ENCODE measurements at regions not wholly inside any gene's neighbourhood (a gene's known extent, or its start where the extent isn't known, plus 50 kb on each side); places are given as distances from the start of the nearest gene placed in this dataset.

DNA sequence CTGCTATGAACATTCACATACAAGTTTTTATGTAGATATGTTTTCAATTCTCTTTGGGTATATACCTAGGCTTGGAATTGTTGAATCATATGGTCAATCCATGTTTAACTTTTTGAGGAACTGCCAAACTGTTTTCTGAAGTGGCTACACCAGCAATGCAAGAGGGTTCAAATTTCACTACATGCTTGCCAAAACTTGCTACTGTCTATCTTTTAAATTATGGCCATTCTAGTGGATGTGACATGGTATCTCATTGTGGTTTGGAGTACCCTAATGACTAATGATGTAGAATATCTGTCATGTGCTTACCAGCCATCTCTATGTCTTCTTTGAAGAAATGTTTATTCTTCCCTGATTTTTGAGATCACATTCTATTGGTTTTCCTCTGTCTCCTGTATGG lies 860.3 kb downstream of the DIAPH3 start:
- H3K4me1 ChIP-seq: no peaks in the 10 kb centered on the region
- ATAC-seq (ENCODE audit: low FRiP score in 2 of 2) (no peak), DNase-seq (no peak)
- no peak overlapping the region for H3K27ac ChIP-seq
- no peaks in the 10 kb centered on the region for H3K36me3 ChIP-seq
- H3K4me3 ChIP-seq: no peak overlapping the region
- H3K9me3 ChIP-seq: no peaks in the 10 kb centered on the region
- no peak for TF ChIP-seq CTCF (IDR thresholded peaks at IDR 0.05)
- TF ChIP-seq EP300 (IDR thresholded peaks at IDR 0.05): no peak
- no peak for TF ChIP-seq POLR2AphosphoS5 (IDR thresholded peaks at IDR 0.05)
- TF ChIP-seq POLR2A (IDR thresholded peaks at IDR 0.05): no peak
- no peaks in the 10 kb centered on the region for H3K27me3 ChIP-seq

- Histone ChIP-seq H3K4me3 (no peak overlapping the region), H3K27me3 (no peaks in the 10 kb centered on the region), H3K9me3 (no peaks in the 10 kb centered on the region), H3K27ac (no peak overlapping the region), H3K4me1 (no peaks in the 10 kb centered on the region), H3K36me3 (no peaks in the 10 kb centered on the region)
- TF ChIP-seq POLR2AphosphoS5 (IDR thresholded peaks at IDR 0.05) (no peak), CTCF (IDR thresholded peaks at IDR 0.05) (no peak), POLR2A (IDR thresholded peaks at IDR 0.05) (no peak), EP300 (IDR thresholded peaks at IDR 0.05) (no peak)
- ATAC-seq (ENCODE audit: low FRiP score in 2 of 2) (no peak), DNase-seq (no peak)
- WGBS, 2 donors: 92 to 100% methylated on average over 1 of the region's 1 CpG
These were observed 859.1 kb downstream of the DIAPH3 start for GRCh38 chr13:59304596-59304995.

DNA sequence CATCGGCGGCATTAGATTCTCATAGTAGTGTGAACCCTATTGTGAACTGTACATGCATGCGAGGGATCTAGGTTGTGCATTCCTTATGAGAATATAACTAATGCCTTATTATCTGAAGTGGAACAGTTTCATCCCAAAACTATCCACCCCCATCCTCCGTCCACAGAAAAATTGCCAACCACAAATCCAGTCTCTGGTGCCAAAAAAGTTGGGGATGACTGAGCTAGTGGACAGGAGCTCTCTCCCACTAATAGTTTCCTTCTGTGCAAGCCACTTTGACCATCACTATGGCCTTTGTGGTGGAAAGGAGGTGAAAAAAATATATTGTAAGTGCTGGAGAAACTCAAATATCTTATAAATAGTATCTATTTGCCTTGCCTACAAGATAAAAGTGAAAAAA lies 857.8 kb downstream of the DIAPH3 start:
- no peak for TF ChIP-seq EP300 (IDR thresholded peaks at IDR 0.05)
- TF ChIP-seq CTCF (IDR thresholded peaks at IDR 0.05): no peak
- no peak for TF ChIP-seq POLR2A (IDR thresholded peaks at IDR 0.05)
- no peak for TF ChIP-seq POLR2AphosphoS5 (IDR thresholded peaks at IDR 0.05)
- WGBS, 2 donors: 74 to 97% methylated on average over 4 of the region's 4 CpGs

GRCh38 chr13:59312776-59313175 lies 851.0 kb downstream of the DIAPH3 start:
- DNase-seq (no peak), ATAC-seq (ENCODE audit: low FRiP score in 2 of 2) (no peak)
- H3K9me3 ChIP-seq: no peaks in the 10 kb centered on the region
- no peaks in the 10 kb centered on the region for H3K27me3 ChIP-seq
- WGBS, 2 donors: 92 to 95% methylated on average over 3 of the region's 3 CpGs
- no peak overlapping the region for H3K27ac ChIP-seq
- no peak overlapping the region for H3K4me3 ChIP-seq
- H3K4me1 ChIP-seq: no peaks in the 10 kb centered on the region
- TF ChIP-seq POLR2A (IDR thresholded peaks at IDR 0.05) (no peak), POLR2AphosphoS5 (IDR thresholded peaks at IDR 0.05) (no peak), CTCF (IDR thresholded peaks at IDR 0.05) (no peak), EP300 (IDR thresholded peaks at IDR 0.05) (no peak)
- no peaks in the 10 kb centered on the region for H3K36me3 ChIP-seq

More for the DNA sequence above, 857.8 kb downstream of the DIAPH3 start:
- Histone ChIP-seq H3K4me3 (no peak overlapping the region), H3K27me3 (no peaks in the 10 kb centered on the region), H3K9me3 (no peaks in the 10 kb centered on the region), H3K27ac (no peak overlapping the region), H3K4me1 (no peaks in the 10 kb centered on the region), H3K36me3 (no peaks in the 10 kb centered on the region)
- ATAC-seq (ENCODE audit: low FRiP score in 2 of 2): no peak
- no peak for DNase-seq

- TF ChIP-seq POLR2A (IDR thresholded peaks at IDR 0.05): no peak
- no peak for TF ChIP-seq EP300 (IDR thresholded peaks at IDR 0.05)
- TF ChIP-seq POLR2AphosphoS5 (IDR thresholded peaks at IDR 0.05): no peak
- peak; percentile 19 to 53 (median 44) for TF ChIP-seq CTCF (IDR thresholded peaks at IDR 0.05)
- peak overlapping the region in 1 of 4 donors; percentile 44 for H3K27ac ChIP-seq
- peaks cover 0 to 5% (median 0%) of the 10 kb centered on the region in 4 donors for H3K4me1 ChIP-seq
- no peaks in the 10 kb centered on the region for H3K27me3 ChIP-seq
- WGBS, 2 donors: 42 to 44% methylated on average over 4 of the region's 4 CpGs
- no peaks in the 10 kb centered on the region for H3K9me3 ChIP-seq
- H3K36me3 ChIP-seq: no peaks in the 10 kb centered on the region
- DNase-seq (peak in 1 of 2 donors; percentile 42), ATAC-seq (ENCODE audit: low FRiP score in 2 of 2) (peak in 1 of 2 donors; percentile 55)
- no peak overlapping the region for H3K4me3 ChIP-seq
These were observed 845.3 kb downstream of the DIAPH3 start for GRCh38 chr13:59318320-59318930.

All from upper lobe of left lung (tissue), 6 donors.